HG03442 (cell line): ENCODE measurements at regions not wholly inside any gene's neighbourhood (a gene's known extent, or its start where the extent isn't known, plus 50 kb on each side); places are given as distances from the start of the nearest gene placed in this dataset.
A peak's percentile ranks its signal among the peaks of the same experiment; 100 is the strongest.

Experiments
- ATAC-seq: cut with Tn5 transposase; IDR thresholded peaks from one replicate; pipeline ENCODE4 v1.9.1; 2021; ENCODE audit warnings: mild to moderate bottlenecking, moderate library complexity; ENCODE audit not compliant: unreplicated experiment

DNA sequence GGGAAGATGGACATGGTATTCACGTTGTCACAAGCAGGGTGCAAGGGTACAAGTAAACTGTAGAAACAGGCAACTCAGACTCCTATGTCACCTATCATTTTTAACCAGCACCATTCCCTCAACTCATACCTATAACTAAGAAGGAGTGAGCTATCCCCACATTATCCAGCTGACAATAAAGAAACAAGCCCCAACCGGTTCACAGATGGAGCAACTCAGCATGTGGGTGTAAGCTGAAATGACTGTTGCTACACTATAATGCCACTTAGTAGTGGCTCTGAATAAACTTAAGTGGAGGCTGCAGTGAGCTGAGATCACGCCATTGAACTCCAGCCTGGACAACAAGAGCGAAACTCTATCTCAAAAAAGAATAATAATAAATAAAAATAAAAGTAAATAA lies 829.5 kb upstream of the MDGA2 start:
- ATAC-seq = no peak

- ATAC-seq = no peak
These were observed 815.4 kb upstream of the MDGA2 start for GRCh38 chr14:48490756-48491155.

GRCh38 chr14:48473944-48474343 lies 798.5 kb upstream of the MDGA2 start:
- no peak for ATAC-seq

- ATAC-seq = no peak
These were observed 780.6 kb upstream of the MDGA2 start for GRCh38 chr14:48456051-48456450.

DNA sequence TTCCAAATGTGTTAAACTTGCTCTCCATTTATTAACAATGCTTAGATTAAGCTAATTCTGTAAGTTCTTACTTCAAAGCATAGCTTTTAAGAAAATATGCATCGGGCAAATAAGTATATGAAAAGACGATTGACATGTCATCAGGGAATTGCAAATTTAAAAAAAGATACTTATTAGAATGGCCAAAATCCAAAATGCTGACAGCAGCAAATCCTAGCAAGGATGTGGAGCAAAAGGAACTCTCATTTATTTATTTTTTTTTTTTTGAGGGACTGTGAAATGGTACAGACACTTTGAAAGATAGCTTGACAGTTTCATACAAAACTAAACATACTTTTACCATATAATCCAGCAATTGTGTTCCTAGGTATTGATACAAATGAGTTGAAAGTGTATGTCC lies 779.5 kb upstream of the MDGA2 start:
- ATAC-seq = no peak

DNA sequence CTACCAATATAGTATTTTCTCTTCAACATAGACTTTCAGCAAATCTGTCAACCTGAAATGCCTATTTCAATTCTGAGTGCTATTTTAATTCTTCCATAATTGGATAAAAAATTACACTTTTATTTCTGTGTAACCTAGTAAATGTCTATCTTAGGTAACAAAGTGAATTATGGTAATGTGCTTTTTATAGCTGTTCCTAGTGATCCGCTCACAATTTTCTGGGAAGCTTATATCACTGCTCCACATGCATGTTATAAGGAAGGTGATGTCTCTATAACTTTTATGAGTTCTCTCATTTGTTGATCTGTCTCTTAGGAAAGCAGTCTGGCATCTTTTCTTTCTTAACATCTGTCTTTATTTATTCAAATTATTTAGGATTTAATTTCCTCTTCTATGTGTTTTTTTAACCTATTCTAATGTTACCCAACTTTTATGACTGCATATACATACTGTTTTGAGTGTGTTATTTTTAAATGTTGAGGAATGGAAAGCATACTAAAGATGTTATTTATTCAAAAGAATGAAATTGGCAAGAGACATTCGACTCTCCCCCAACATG lies 777.1 kb upstream of the MDGA2 start:
- no peak for ATAC-seq

- ATAC-seq = no peak
These were observed 759.8 kb upstream of the MDGA2 start for GRCh38 chr14:48435221-48435620.

GRCh38 chr14:48430805-48431204 lies 755.4 kb upstream of the MDGA2 start:
- ATAC-seq = no peak

DNA sequence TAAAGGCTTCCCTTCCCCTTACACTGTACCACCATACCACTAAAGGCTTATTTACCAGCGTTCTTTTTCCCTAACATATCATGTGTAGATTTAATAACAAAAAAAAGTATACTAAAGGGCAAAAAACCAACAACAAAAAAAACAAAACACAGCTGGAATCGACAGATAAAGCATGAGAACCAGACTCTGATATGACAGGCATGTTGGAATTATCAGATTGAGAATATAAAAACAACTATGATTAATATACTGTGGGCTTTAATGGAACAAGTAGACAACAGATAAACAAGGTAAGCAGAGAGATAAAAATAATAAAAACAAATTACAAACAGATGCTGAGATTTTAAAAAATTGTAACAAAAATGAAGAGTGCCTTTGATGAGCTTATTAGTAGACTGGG lies 754.1 kb upstream of the MDGA2 start:
- ATAC-seq = no peak

- ATAC-seq = no peak
These were observed 742.5 kb upstream of the MDGA2 start for GRCh38 chr14:48417715-48418500.

DNA sequence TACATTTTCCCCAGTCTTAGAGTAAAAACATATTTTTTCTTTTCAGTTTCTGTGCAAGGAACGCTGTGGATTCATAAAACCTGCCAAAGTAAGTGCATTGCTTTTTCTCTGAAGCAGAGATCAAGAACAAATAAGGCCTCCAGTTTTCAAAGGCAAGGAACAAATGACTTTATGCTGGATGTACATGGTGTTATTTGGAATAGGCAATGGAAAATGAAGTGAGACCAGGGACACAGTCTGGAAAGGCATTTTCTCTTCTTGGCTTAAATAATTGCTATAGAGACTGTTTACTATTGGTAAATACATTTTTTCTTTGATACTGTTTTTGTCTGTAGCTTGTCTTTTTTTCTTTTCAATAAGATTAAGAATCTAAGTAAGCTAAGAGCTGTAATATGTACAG lies 725.9 kb upstream of the MDGA2 start:
- ATAC-seq = no peak

DNA sequence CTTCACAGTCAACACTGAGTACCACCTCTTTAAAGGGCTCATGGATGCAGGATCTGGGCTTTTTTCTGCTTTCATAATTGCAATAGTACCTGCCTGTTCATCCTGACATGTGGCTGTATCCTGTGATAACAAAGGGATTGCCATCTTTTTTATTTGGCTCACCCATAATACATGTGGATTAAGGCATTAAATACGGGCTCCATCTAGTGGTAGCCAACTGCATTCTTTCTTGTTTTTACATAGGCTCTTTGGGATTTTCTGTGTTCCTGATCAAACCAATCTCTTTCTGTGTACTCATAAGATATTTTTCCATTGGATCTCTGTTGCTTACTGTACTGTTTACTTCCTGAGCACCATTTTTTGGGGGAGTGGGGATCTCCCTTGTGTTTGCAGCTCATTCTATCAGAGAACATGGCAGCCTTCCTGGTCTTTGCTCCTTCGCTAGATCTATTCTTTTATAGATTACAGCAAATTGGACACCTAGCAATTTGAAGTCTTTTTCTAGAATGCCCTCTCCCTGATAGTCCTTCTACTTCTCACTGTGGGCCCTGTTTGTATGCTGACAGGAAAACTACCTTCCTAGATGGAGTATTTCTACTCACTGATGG lies 723.4 kb upstream of the MDGA2 start:
- ATAC-seq = peak; percentile 63

DNA sequence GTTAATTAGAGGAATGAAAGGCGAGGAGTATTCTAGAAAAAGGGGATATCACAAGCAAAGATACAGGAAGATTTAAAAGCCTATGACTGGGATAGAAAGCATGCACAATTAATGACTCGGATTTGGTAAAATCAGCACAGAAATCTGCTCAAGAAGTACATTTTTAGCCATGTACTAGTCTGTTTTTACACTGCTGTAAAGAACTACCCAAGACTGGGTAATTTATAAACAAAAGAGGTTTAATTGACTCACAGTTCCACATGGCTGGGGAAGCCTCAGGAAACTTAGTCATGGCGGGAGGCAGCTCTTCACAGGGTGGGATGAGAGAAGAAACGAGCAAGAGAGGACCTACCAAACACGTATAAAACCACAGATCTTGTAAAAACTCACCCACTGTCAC lies 716.3 kb upstream of the MDGA2 start:
- ATAC-seq = no peak

GRCh38 chr14:48390346-48390745 lies 714.9 kb upstream of the MDGA2 start:
- ATAC-seq = no peak

DNA sequence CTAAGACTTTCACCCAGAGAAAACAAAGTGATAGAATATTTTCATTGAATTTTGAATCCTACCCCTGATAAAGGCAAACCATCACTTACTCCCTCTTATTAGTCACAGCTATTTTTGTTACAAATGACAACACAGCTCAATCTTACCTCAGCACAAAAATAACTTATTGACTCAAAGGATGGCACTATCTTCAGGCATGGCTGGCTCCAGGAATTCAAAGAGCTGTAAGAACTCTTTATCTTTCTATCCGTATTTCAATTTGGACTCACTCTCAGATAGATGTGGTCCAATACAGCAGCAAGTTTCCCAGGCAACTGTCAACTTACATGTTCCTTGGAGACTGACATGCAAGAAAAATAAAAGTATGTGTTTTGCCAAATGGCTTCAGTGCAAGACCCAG lies 709.4 kb upstream of the MDGA2 start:
- no peak for ATAC-seq

DNA sequence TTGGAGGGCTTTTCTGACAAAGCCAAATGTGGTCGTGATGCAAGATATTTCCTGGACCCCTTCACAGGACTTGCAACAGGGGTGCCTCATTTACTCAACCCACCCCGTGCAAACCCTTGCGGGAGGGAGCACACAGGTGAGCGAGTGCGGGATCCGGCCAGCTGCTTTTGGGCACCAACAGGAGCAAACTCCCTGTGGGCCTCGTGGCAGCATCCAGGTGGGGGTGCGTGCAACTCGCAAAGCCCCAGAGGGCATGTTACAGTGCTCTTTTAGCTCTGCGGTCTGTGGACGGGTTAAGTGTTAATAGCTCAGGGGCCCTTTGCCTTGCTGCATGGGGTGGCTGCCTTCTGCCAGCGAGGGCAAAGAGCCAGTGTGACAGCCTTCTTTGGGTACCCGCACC lies 707.6 kb upstream of the MDGA2 start:
- no peak for ATAC-seq

GRCh38 chr14:48378541-48378940 lies 703.1 kb upstream of the MDGA2 start:
- no peak for ATAC-seq

DNA sequence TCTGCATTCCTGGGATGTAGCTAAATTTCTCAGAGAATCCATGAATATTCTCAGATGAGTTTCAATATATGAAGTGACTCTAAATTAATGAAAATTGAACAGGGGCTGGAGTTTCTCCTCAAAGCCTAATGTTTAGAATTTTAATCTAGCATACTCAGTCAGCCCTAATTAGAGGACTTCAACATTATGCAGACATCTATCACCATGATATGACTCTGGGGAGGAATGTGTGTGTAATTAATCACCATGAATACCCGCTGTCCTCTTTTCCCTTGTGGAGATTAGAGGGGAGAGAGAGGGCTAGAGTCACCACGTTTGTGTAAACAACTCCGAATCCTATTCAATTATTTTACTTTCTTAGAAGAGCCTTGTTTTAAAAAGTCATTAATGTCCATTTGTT lies 698.6 kb upstream of the MDGA2 start:
- ATAC-seq = no peak

GRCh38 chr14:48350971-48351370 lies 675.6 kb upstream of the MDGA2 start:
- ATAC-seq = no peak

DNA sequence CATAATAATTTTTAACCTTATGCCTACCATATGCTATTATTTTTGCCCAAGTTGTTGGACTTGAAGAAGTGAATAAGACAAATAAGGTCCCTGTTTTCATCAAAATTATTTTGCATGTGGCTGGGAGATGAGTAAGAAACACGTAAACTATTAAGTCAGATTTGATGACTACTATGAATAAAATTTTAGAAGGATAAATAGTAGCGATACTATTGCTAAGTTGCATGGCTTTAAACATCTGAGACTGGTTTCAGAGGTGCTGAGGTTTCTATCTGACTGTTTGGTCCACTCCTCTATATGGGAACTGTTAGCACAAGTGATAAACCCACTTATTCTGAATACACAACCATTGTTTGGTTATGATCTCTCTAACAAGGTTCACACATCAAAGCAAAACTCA lies 674.3 kb upstream of the MDGA2 start:
- no peak for ATAC-seq

DNA sequence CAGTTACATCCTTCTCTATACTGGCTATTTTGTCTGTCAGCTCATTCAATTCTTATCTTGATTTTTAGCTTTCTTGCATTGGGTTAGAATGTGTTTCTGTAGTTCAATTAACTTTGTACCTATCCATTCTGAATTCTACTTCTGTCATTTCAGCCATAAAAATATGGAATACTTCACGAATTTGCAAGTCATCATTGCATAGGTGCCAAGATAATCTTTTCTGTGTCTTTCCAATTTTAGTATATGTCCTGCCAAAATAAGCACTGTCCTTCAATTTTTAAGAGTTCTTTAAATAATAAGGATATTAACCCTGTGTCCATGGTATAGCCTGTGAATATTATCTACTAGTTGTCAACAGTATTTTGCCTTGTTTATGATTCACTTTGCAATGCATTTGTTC lies 665.7 kb upstream of the MDGA2 start:
- no peak for ATAC-seq

DNA sequence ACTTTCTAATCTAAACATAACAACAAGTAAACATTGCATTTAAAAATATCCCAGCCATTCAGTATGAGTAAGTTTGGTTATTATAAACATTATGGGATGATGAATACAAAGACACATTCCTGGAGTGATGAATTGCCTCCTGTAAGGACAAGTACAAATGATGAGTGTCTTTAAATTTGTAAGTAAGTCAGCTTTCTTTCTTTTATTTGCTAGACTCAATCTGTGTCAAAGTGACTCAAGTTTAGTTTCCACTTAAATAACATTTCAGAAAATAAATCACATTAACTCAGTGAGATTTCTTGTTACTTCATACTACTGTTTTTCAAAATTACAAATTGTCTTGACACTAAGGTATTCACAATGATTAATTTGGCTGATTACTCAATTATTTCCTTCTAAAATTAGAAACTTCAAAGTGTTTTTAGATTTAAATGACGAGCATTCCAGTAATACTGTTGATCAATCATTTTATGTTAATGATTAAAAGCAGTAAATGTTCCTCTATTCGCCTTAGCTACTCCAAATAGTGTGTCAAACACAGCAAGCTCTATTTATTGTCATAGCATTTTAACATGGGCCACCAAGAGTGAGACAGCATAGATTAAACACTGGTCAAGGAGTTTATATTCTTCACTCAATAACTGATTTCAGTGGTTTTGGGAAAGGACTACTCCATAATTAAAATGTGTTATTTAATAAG lies 658.0 kb upstream of the MDGA2 start:
- no peak for ATAC-seq
